ENCODE measurements at regions not wholly inside any gene's neighbourhood (a gene's known extent, or its start where the extent isn't known, plus 50 kb on each side); places are given as distances from the start of the nearest gene placed in this dataset.

DNA sequence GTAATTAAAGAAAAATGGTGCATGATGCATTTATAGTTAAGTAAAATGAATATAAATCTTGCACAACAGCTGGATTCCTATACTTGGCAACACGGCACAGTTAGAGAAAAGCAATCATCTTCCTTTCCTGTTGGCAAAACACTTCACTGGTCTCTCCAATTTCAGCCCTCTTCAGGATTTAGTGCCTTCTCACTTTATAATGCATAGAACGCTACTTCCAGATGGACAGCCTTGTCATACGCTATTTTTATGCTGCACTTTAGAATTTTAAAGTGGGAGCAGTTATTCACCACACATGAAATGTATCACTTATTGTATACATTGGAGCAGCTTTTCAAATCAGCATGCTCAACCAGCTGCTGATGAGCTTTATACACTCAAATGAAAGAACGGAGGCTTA lies 194.4 kb upstream of the GBE1 start (continued):
- TF ChIP-seq ZHX1 (conservative IDR thresholded peaks at IDR 0.05; ENCODE audit: low read length) = no peak

- in situ Hi-C loops (cut with MboI) = no loop called here
- no TSS peak for BruUV-seq (replicated peaks)
- POLR2A ChIA-PET = no interaction called here
- TF ChIP-seq E2F1 (CRISPR knock-in tag; IDR thresholded peaks at IDR 0.05) = no peak
- no peak for TF ChIP-seq CUX1 (CRISPR knock-in tag; IDR thresholded peaks at IDR 0.05)
- no peak for TF ChIP-seq KDM5B (IDR thresholded peaks at IDR 0.05; ENCODE audit: insufficient replicate concordance, low read depth, low read length)
These were observed 191.7 kb upstream of the GBE1 start for GRCh38 chr3:81953111-81953510.

More at GRCh38 chr3:81953111-81953510, 191.7 kb upstream of the GBE1 start:
- H3K27ac ChIP-seq (ENCODE audit: extremely low read depth, low read depth, low read length) = no peak overlapping the region
- H3K9me1 ChIP-seq (ENCODE audit: control insufficient read depth, insufficient read depth, low read length) = no peaks in the 10 kb centered on the region
- 2% methylated on average over 5 of the region's 5 CpGs for WGBS (ENCODE audit: insufficient coverage, low coverage, missing lambda C conversion rate)
- H3K9ac ChIP-seq (ENCODE audit: insufficient read depth in 1 of 2, low read depth in 2 of 2, low read length in 2 of 2) = no peak overlapping the region
- H3K4me2 ChIP-seq (ENCODE audit: insufficient read depth, low read length) = no peak overlapping the region
- no peaks in the 10 kb centered on the region for H3K27me3 ChIP-seq (ENCODE audit: control insufficient read depth in 2 of 2, insufficient read depth in 2 of 2, low read length in 2 of 2)
- CTCF ChIA-PET (ENCODE audit: low intra/inter-chr PET ratio) = no interaction called here
- no peaks in the 10 kb centered on the region for H3K4me1 ChIP-seq (replicated peaks in 1 of 2; ENCODE audit: control insufficient read depth in 2 of 2, insufficient read depth in 2 of 2, low read length in 2 of 2)
- no peaks in the 10 kb centered on the region for H4K20me1 ChIP-seq (replicated peaks; ENCODE audit: control insufficient read depth, insufficient read depth, low read length)
- FAIRE-seq (no peak), ATAC-seq (no peak), DNase-seq (ENCODE audit: extremely low read depth in 1 of 4, low spot score in 3 of 4) (no peak)
- H3K9me3 ChIP-seq (replicated peaks; ENCODE audit: control insufficient read depth, insufficient read depth, low read depth, low read length) = no peaks in the 10 kb centered on the region
- intact Hi-C loops (cut with micrococcal nuclease) = no loop called here
- no peaks in the 10 kb centered on the region for H3K79me2 ChIP-seq (ENCODE audit: control insufficient read depth, insufficient read depth, low read length)
- H2AFZ ChIP-seq (ENCODE audit: low read depth, low read length) = no peak overlapping the region
- no peaks in the 10 kb centered on the region for H3K36me3 ChIP-seq (ENCODE audit: control insufficient read depth, insufficient read depth, low read length)
- no peak overlapping the region for H3K4me3 ChIP-seq
